Neutrophil (primary cell): ENCODE measurements at regions not wholly inside any gene's neighbourhood (a gene's known extent, or its start where the extent isn't known, plus 50 kb on each side); places are given as distances from the start of the nearest gene placed in this dataset.

Experiments
- H3K27ac ChIP-seq: fragments of 200-600 bp; sonication (generic); 2 replicates; pipeline ENCODE4 v1.5.1; 2016; ENCODE audit warnings: mild to moderate bottlenecking, moderate library complexity
- H3K27me3 ChIP-seq: fragments of 200-600 bp; sonication (generic); 2 replicates; pipeline ENCODE4 v1.6.0; 2016; ENCODE audit warnings: mild to moderate bottlenecking
- H3K36me3 ChIP-seq: fragments of 200-600 bp; sonication (generic); 2 replicates; pipeline ENCODE4 v1.5.1; 2017
- H3K4me1 ChIP-seq, 2 experiments: fragments of 200-600 bp in 1 of 2; sonication (generic) in 1 of 2; 1 replicate in 1 of 2; 2 replicates in 1 of 2; pipeline versions ENCODE4 v1.5.1 to v1.6.1; 2013 to 2016; ENCODE audit warnings: low read depth in 1 of 2, low read length in 1 of 2, mild to moderate bottlenecking in 1 of 2, moderate library complexity in 1 of 2; ENCODE audit not compliant: control insufficient read depth in 1 of 2, insufficient read depth in 1 of 2
- H3K4me3 ChIP-seq, 2 experiments: fragments of 200-600 bp in 1 of 2; sonication (generic) in 1 of 2; 1 replicate in 1 of 2; 2 replicates in 1 of 2; pipeline ENCODE4 v1.5.1; 2013 to 2016; ENCODE audit warnings: low read depth in 1 of 2, low read length in 1 of 2, mild to moderate bottlenecking in 1 of 2, moderate library complexity in 1 of 2
- H3K9me3 ChIP-seq: fragments of 200-600 bp; sonication (generic); 2 replicates; pipeline ENCODE4 v1.5.1; 2016
- CTCF ChIP-seq: fragments of 200-600 bp; sonication (generic); IDR thresholded peaks from 2 replicates; pipeline ENCODE4 v1.5.1; 2016; ENCODE audit warnings: antibody characterized with exemption

- Histone ChIP-seq H3K9me3 (no peaks in the 10 kb centered on the region), H3K36me3 (no peaks in the 10 kb centered on the region), H3K4me1 (no peaks in the 10 kb centered on the region), H3K4me3 (no peak overlapping the region), H3K27ac (no peak overlapping the region), H3K27me3 (no peaks in the 10 kb centered on the region)
- TF ChIP-seq CTCF = no peak
Observed at GRCh38 chr2:122681626-122682025, 926.2 kb downstream of the TSN start.

GRCh38 chr2:122682356-122682755 is 926.9 kb downstream of the TSN start:
- Histone ChIP-seq H3K27me3 (no peaks in the 10 kb centered on the region), H3K9me3 (no peaks in the 10 kb centered on the region), H3K36me3 (no peaks in the 10 kb centered on the region), H3K4me1 (no peaks in the 10 kb centered on the region), H3K27ac (no peak overlapping the region), H3K4me3 (no peak overlapping the region)
- no peak for TF ChIP-seq CTCF

DNA sequence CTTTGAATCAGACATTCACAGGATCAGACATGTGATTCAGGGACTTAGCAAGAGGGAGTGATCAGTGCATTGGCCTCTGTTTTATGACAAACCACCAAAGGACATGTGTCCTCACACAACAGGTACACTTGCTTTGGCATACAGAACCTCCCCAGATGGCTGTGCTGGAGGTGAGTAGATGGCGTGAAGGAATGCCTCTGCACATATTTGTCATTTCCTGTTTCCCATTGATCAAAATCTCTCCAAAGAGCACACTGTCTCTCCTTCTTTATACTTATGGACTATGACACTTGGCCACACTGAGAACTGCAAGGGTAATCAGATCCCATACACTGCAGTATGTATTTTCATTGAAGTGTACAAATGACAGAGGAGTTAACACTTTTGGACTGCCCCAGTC is 927.6 kb downstream of the TSN start:
- Histone ChIP-seq H3K27ac (no peak overlapping the region), H3K27me3 (no peaks in the 10 kb centered on the region), H3K4me1 (no peaks in the 10 kb centered on the region), H3K36me3 (no peaks in the 10 kb centered on the region), H3K9me3 (no peaks in the 10 kb centered on the region), H3K4me3 (no peak overlapping the region)
- TF ChIP-seq CTCF = no peak

DNA sequence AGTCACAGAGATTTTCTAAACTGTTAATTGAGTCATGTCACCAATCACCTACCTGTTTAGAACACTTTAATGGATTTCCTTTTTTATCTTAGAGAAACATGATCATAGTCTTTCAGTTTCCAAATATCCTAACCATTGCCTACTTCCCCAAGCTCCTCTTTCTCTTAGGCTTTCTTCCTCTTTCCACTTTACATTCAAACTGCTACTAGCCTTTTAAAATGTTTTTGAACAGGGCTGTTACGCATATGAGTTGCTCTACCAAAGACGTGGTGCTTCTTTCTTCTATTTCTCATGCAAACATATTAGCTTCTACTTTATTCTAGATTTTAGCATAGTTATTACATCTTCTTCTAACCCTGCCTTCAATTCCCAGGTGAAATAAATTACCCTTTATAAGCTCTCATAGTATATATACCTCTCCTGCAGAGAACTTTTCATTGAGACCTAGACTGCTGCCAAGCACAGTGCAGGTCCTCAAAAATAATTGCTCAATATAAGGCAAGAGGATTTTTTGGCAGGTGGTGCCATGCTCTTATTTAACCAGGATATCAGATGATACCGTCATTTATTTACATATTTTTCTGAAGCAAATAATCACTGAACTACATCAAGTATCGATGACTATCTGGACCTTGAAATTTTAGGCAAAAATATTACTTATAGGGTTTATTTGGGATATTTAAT is 937.1 kb downstream of the TSN start:
- no peak for TF ChIP-seq CTCF
- H3K4me1 ChIP-seq = peaks cover 0 to 3% of the 10 kb centered on the region in 2 experiments
- no peak overlapping the region for H3K27ac ChIP-seq
- H3K27me3 ChIP-seq = no peaks in the 10 kb centered on the region
- H3K9me3 ChIP-seq = no peaks in the 10 kb centered on the region
- H3K36me3 ChIP-seq = no peaks in the 10 kb centered on the region
- H3K4me3 ChIP-seq = no peak overlapping the region

DNA sequence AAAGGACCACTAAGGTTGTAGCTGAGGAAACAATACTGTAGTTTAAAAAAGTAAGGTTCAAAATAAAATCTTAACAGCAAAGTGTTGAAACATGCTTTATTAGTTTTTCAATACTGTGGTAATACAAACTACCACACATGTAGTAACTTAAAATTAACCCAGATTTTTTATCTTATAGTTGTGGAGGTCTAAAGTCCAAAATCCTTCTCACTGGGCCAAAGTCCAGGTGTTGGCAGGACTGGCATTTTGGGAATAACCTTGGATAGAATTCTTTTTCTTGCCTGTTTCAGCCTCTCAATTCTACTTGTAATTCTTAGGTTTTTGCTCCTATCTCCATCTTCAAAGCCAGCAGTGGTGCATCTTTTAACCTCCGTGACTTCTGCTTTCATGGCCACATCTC is 942.0 kb downstream of the TSN start:
- H3K4me3 ChIP-seq = no peak overlapping the region
- no peaks in the 10 kb centered on the region for H3K36me3 ChIP-seq
- no peaks in the 10 kb centered on the region for H3K9me3 ChIP-seq
- H3K27ac ChIP-seq = no peak overlapping the region
- TF ChIP-seq CTCF = no peak
- no peaks in the 10 kb centered on the region for H3K27me3 ChIP-seq
- peaks cover 0 to 3% of the 10 kb centered on the region in 2 experiments for H3K4me1 ChIP-seq
